OCI-LY1 (cell line): ENCODE measurements at regions not wholly inside any gene's neighbourhood (a gene's known extent, or its start where the extent isn't known, plus 50 kb on each side); places are given as distances from the start of the nearest gene placed in this dataset.
"Not testable (repeated sequence)": the region's sequence is repeated elsewhere in the genome, so short reads cannot be mapped to it uniquely, and the experiment has no call there.

Experiments
- H2AFZ ChIP-seq: fragments of 200-600 bp; sonication (generic), shearing (Covaris generic); 2 replicates; pipeline ENCODE4 v1.6.0; 2014; ENCODE audit warnings: antibody characterized with exemption, mild to moderate bottlenecking, low read length
- H3F3A ChIP-seq: fragments of 200-600 bp; sonication (generic), shearing (Covaris generic); 2 replicates; pipeline ENCODE4 v1.6.0; 2014; ENCODE audit warnings: mild to moderate bottlenecking, antibody characterized with exemption, low read length, moderate library complexity; ENCODE audit not compliant: insufficient read depth
- H3K27ac ChIP-seq: fragments of 200-600 bp; sonication (generic); 2 replicates; pipeline ENCODE4 v1.5.1; 2014; ENCODE audit warnings: low read length, mixed run types, mild to moderate bottlenecking, low read depth; ENCODE audit not compliant: poor library complexity, severe bottlenecking
- H3K27me3 ChIP-seq: fragments of 200-600 bp; sonication (generic); 2 replicates; pipeline ENCODE4 v1.6.0; 2014; ENCODE audit warnings: antibody characterized with exemption, mild to moderate bottlenecking, low read length, moderate library complexity; ENCODE audit not compliant: insufficient read depth
- H3K36me3 ChIP-seq: fragments of 200-600 bp; sonication (generic); 2 replicates; pipeline ENCODE4 v1.6.1; 2014; ENCODE audit warnings: mild to moderate bottlenecking, antibody characterized with exemption, low read length, moderate library complexity, mixed read lengths; ENCODE audit not compliant: insufficient read depth
- H3K4me1 ChIP-seq: fragments of 200-600 bp; sonication (generic); 2 replicates; pipeline ENCODE4 v1.5.1; 2014; ENCODE audit warnings: mild to moderate bottlenecking, low read length, moderate library complexity; ENCODE audit not compliant: insufficient read depth, severe bottlenecking
- H3K4me2 ChIP-seq: fragments of 200-600 bp; sonication (generic), shearing (Covaris generic); 2 replicates; pipeline ENCODE4 v1.6.1; 2014; ENCODE audit warnings: low read length
- H3K4me3 ChIP-seq: fragments of 200-600 bp; sonication (generic); 2 replicates; pipeline ENCODE4 v1.5.1; 2014; ENCODE audit warnings: low read length, low read depth, mild to moderate bottlenecking, mixed read lengths; ENCODE audit not compliant: poor library complexity, severe bottlenecking
- H3K79me2 ChIP-seq: fragments of 200-600 bp; shearing (Covaris generic); 2 replicates; pipeline ENCODE4 v1.6.1; 2016; ENCODE audit warnings: mixed run types, low read length, mixed read lengths; ENCODE audit not compliant: insufficient read depth
- H3K9ac ChIP-seq: fragments of 200-600 bp; sonication (generic), shearing (Covaris generic); 2 replicates; pipeline ENCODE4 v1.6.1; 2014; ENCODE audit warnings: mild to moderate bottlenecking, low read length, mixed read lengths
- H3K9me2 ChIP-seq: fragments of 200-600 bp; sonication (generic), shearing (Covaris generic); 2 replicates; pipeline ENCODE4 v1.6.1; 2014; ENCODE audit warnings: low read depth, mild to moderate bottlenecking, low read length, mixed read lengths
- H3K9me3 ChIP-seq: fragments of 200-600 bp; shearing (Covaris generic); 2 replicates; pipeline ENCODE4 v1.6.1; 2014; ENCODE audit warnings: low read length, mixed read lengths
- H4K20me1 ChIP-seq: fragments of 200-600 bp; sonication (generic), shearing (Covaris generic); 2 replicates; pipeline ENCODE4 v1.6.0; 2016; ENCODE audit warnings: mild to moderate bottlenecking, low read length; ENCODE audit not compliant: insufficient read depth
- EZH2 ChIP-seq: fragments of 200-600 bp; sonication (generic), shearing (Covaris generic); IDR thresholded peaks from 2 replicates; pipeline ENCODE4 v1.8.0; 2017; ENCODE audit warnings: borderline replicate concordance, mixed run types, mild to moderate bottlenecking, antibody characterized with exemption, low read length, moderate library complexity, mixed read lengths
- TF ChIP-seq, protein P1 (sequence below): fragments of 200-600 bp; sonication (generic), shearing (Covaris generic); IDR thresholded peaks from 2 replicates; pipeline ENCODE4 v1.5.1; 2017; ENCODE audit warnings: mild to moderate bottlenecking, antibody characterized with exemption, low read length, moderate library complexity, mixed read lengths

DNA sequence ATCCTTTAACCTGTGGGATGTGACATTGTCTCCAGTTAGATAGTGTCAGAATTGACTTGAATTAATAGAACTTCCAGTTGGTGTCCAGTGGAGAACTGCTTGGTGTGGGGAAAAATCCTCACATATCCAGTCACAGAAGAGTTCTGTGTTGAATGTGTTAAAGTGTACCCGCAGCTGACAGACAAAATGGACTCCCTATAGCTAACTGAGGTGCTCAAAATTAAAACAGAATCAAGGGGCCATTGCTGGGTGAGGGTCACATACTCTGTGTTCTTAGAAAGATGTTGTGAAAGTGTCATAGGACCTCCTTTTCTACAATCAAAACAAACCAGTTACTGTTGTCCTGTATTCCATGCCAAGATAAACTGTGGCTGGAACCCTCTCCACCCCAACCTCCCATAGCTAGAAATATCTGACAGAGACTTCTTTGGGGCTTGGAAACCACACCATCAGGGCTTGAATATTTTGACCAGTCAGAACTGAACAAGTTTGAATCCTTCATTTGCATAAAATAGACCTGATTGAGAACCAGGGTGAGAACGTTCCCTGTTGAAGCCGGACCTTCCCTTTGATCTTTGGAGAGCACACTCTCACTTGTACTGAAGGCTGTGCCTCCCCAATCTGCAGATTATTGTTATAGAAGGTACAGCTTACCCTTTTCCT lies 164.0 kb upstream of the ZNF608 start:
- Histone ChIP-seq H3K9me2 (no peaks in the 10 kb centered on the region), H3K4me1 (peaks cover 80% of the 10 kb centered on the region), H3K4me3 (no peak overlapping the region), H4K20me1 (no peaks in the 10 kb centered on the region), H3K27ac (peak overlapping the region; percentile 85), H3K9ac (peak overlapping the region; percentile 28; the same call in 1 of the 2 replicates), H3K27me3 (no peaks in the 10 kb centered on the region), H3K79me2 (no peaks in the 10 kb centered on the region), H3K4me2 (peak overlapping the region; percentile 32; the same call in 1 of the 2 replicates), H3F3A (no peaks in the 10 kb centered on the region), H3K36me3 (no peaks in the 10 kb centered on the region), H2AFZ (no peak overlapping the region), H3K9me3 (no peaks in the 10 kb centered on the region)
- no peak for TF ChIP-seq EZH2
- TF ChIP-seq, protein P1, sequence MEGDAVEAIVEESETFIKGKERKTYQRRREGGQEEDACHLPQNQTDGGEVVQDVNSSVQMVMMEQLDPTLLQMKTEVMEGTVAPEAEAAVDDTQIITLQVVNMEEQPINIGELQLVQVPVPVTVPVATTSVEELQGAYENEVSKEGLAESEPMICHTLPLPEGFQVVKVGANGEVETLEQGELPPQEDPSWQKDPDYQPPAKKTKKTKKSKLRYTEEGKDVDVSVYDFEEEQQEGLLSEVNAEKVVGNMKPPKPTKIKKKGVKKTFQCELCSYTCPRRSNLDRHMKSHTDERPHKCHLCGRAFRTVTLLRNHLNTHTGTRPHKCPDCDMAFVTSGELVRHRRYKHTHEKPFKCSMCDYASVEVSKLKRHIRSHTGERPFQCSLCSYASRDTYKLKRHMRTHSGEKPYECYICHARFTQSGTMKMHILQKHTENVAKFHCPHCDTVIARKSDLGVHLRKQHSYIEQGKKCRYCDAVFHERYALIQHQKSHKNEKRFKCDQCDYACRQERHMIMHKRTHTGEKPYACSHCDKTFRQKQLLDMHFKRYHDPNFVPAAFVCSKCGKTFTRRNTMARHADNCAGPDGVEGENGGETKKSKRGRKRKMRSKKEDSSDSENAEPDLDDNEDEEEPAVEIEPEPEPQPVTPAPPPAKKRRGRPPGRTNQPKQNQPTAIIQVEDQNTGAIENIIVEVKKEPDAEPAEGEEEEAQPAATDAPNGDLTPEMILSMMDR = no peak

DNA sequence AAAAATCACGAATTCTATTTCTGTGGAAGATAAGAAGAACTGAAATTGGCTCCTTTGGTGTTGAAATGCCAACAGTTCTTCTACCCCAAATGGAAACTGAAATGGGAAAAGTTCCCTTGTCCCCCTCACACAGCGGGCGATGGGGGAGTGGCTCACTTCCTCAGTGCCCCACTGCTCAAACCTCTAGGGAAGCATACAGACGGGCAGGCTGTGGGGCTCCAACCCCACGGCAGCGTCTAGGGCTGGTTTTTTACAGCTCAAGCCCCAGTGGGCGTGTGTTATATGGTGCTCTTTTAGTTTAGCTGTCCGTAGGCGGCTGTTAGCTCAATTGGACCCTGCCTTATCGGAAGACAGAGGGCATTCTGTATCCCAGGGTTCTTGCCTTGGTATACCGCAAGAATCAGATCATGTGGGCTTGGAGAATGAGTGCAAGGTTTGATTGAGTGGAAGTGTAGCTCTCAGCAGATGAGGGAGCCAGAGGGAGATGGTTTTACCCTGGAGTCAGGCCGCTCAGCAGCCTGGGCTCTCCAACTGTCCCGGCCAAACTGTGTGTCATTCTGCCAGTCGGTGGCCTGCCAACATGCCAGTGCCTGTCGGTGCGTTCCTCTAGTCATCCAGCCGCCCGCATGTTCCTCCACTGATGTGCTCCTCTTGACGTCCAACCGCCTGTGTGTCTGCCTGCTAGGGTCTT lies 166.3 kb upstream of the ZNF608 start:
- H3K27me3 ChIP-seq = no peaks in the 10 kb centered on the region
- H2AFZ ChIP-seq = no peak overlapping the region
- peaks cover 68% of the 10 kb centered on the region for H3K4me1 ChIP-seq
- H3K9ac ChIP-seq = peak overlapping the region; percentile 65
- no peaks in the 10 kb centered on the region for H4K20me1 ChIP-seq
- no peak for TF ChIP-seq EZH2
- TF ChIP-seq, protein P1 = no peak
- H3K79me2 ChIP-seq = no peaks in the 10 kb centered on the region
- peak overlapping the region; percentile 85 for H3K27ac ChIP-seq
- H3K9me2 ChIP-seq = no peaks in the 10 kb centered on the region
- no peaks in the 10 kb centered on the region for H3K9me3 ChIP-seq
- H3F3A ChIP-seq = no peaks in the 10 kb centered on the region
- peak overlapping the region; percentile 63 for H3K4me2 ChIP-seq
- H3K4me3 ChIP-seq = peak overlapping the region; percentile 43
- H3K36me3 ChIP-seq = no peaks in the 10 kb centered on the region

DNA sequence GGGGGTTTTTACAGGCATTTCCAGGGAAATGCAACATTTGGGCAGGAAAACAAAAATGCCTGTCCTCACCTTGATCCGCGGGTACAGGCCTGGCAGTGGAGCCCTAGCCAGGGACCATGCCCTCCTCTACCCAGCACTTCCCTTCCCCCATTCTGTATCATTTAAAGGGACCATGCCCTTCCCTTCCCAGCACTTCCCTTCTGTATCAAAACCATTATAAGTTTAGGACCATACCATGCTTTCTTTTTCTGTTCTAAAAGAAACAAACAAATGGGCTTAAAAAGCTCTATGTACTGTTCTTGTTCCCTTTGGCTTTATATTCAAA lies 166.9 kb upstream of the ZNF608 start:
- no peaks in the 10 kb centered on the region for H4K20me1 ChIP-seq
- H2AFZ ChIP-seq = no peak overlapping the region
- peak overlapping the region; percentile 65 for H3K9ac ChIP-seq
- H3K36me3 ChIP-seq = no peaks in the 10 kb centered on the region
- H3K27ac ChIP-seq = peak overlapping the region; percentile 85
- H3K9me3 ChIP-seq = no peaks in the 10 kb centered on the region
- H3K9me2 ChIP-seq = no peaks in the 10 kb centered on the region
- no peaks in the 10 kb centered on the region for H3K79me2 ChIP-seq
- TF ChIP-seq EZH2 = no peak
- TF ChIP-seq, protein P1 = no peak
- no peaks in the 10 kb centered on the region for H3K27me3 ChIP-seq
- H3K4me2 ChIP-seq = peak overlapping the region; percentile 63
- peak overlapping the region; percentile 43 for H3K4me3 ChIP-seq
- no peaks in the 10 kb centered on the region for H3F3A ChIP-seq
- peaks cover 71% of the 10 kb centered on the region for H3K4me1 ChIP-seq

DNA sequence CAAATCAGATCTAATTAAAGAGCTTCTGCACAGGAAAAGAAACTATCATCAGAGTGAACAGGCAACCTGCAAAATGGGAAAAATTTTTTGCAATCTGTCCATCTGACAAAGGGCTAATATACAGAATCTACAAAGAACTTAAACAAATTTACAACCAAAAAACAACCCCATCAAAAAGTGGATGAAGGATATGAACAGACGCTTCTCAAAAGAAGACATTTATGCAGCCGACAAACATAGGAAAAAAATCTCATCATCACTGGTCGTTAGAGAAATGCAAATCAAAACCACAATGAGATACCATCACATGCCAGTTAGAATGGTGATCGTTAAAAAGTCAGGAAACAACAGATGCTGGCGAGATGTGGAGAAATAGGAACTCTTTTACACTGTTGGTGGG lies 169.9 kb upstream of the ZNF608 start:
- H4K20me1 ChIP-seq, H3K4me2 ChIP-seq, H3K79me2 ChIP-seq, H3K27me3 ChIP-seq, H2AFZ ChIP-seq, H3K9me2 ChIP-seq, H3K9ac ChIP-seq, H3K9me3 ChIP-seq, H3K4me3 ChIP-seq, H3K36me3 ChIP-seq, H3F3A ChIP-seq: not testable (repeated sequence)
- Histone ChIP-seq H3K27ac (peak overlapping the region; percentile 21), H3K4me1 (peaks cover 72% of the 10 kb centered on the region)
